ENCODE measurements at regions not wholly inside any gene's neighbourhood (a gene's known extent, or its start where the extent isn't known, plus 50 kb on each side); places are given as distances from the start of the nearest gene placed in this dataset.

GRCh38 chr2:239601880-239602279, 201.1 kb upstream of the HDAC4 start:
- TF ChIP-seq CTCF (IDR thresholded peaks at IDR 0.05) (no peak), POLR2A (IDR thresholded peaks at IDR 0.05) (no peak)
